ENCODE measurements at regions not wholly inside any gene's neighbourhood (a gene's known extent, or its start where the extent isn't known, plus 50 kb on each side); places are given as distances from the start of the nearest gene placed in this dataset.

DNA sequence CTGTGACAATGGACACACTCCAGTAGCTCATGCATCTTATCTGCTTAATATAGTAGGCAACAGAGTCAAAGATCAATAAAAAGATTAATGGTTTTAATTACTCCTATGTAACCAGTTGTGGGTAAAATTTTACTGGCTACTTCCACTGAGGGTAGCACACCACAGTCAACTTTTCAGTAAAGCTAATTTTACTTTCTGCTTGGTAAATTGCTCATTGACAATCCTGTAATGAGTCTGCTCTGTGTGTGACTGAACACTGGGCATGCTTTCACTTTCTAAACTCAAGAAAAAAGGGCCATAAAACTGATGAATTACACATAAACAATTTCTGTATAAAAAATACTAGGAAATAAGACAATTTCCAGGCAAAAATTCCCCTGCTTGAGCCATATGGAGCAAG lies 838.3 kb downstream of the VGLL3 start:
- TF ChIP-seq POLR2A (IDR thresholded peaks at IDR 0.05; ENCODE audit: low read length) (no peak), FOSB (CRISPR knock-in tag; IDR thresholded peaks at IDR 0.05) (no peak), EHMT2 (IDR thresholded peaks at IDR 0.05; ENCODE audit: low read depth) (no peak), CBX8 (IDR thresholded peaks at IDR 0.05) (no peak), HDAC2 (IDR thresholded peaks at IDR 0.05) (no peak), CEBPB (IDR thresholded peaks at IDR 0.05) (no peak), EP300 (IDR thresholded peaks at IDR 0.05) (no peak), JUNB (IDR thresholded peaks at IDR 0.05) (no peak), RNF2 (IDR thresholded peaks at IDR 0.05; ENCODE audit: borderline replicate concordance, low read depth) (no peak), TFCP2L1 (CRISPR knock-in tag; IDR thresholded peaks at IDR 0.05) (no peak)
- TF ChIP-seq, protein P1, sequence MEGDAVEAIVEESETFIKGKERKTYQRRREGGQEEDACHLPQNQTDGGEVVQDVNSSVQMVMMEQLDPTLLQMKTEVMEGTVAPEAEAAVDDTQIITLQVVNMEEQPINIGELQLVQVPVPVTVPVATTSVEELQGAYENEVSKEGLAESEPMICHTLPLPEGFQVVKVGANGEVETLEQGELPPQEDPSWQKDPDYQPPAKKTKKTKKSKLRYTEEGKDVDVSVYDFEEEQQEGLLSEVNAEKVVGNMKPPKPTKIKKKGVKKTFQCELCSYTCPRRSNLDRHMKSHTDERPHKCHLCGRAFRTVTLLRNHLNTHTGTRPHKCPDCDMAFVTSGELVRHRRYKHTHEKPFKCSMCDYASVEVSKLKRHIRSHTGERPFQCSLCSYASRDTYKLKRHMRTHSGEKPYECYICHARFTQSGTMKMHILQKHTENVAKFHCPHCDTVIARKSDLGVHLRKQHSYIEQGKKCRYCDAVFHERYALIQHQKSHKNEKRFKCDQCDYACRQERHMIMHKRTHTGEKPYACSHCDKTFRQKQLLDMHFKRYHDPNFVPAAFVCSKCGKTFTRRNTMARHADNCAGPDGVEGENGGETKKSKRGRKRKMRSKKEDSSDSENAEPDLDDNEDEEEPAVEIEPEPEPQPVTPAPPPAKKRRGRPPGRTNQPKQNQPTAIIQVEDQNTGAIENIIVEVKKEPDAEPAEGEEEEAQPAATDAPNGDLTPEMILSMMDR (IDR thresholded peaks at IDR 0.05): no peak
- TF ChIP-seq, protein P2, sequence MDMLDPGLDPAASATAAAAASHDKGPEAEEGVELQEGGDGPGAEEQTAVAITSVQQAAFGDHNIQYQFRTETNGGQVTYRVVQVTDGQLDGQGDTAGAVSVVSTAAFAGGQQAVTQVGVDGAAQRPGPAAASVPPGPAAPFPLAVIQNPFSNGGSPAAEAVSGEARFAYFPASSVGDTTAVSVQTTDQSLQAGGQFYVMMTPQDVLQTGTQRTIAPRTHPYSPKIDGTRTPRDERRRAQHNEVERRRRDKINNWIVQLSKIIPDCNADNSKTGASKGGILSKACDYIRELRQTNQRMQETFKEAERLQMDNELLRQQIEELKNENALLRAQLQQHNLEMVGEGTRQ (IDR thresholded peaks at IDR 0.05): no peak
- TF ChIP-seq, protein P3, sequence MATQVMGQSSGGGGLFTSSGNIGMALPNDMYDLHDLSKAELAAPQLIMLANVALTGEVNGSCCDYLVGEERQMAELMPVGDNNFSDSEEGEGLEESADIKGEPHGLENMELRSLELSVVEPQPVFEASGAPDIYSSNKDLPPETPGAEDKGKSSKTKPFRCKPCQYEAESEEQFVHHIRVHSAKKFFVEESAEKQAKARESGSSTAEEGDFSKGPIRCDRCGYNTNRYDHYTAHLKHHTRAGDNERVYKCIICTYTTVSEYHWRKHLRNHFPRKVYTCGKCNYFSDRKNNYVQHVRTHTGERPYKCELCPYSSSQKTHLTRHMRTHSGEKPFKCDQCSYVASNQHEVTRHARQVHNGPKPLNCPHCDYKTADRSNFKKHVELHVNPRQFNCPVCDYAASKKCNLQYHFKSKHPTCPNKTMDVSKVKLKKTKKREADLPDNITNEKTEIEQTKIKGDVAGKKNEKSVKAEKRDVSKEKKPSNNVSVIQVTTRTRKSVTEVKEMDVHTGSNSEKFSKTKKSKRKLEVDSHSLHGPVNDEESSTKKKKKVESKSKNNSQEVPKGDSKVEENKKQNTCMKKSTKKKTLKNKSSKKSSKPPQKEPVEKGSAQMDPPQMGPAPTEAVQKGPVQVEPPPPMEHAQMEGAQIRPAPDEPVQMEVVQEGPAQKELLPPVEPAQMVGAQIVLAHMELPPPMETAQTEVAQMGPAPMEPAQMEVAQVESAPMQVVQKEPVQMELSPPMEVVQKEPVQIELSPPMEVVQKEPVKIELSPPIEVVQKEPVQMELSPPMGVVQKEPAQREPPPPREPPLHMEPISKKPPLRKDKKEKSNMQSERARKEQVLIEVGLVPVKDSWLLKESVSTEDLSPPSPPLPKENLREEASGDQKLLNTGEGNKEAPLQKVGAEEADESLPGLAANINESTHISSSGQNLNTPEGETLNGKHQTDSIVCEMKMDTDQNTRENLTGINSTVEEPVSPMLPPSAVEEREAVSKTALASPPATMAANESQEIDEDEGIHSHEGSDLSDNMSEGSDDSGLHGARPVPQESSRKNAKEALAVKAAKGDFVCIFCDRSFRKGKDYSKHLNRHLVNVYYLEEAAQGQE (IDR thresholded peaks at IDR 0.05): no peak

All from A549 (cell line).